Mucosa of gallbladder (tissue), 1 donor: ENCODE measurements at regions not wholly inside any gene's neighbourhood (a gene's known extent, or its start where the extent isn't known, plus 50 kb on each side); places are given as distances from the start of the nearest gene placed in this dataset.

Experiments used
- DNase-seq: peaks from one replicate; pipeline ENCODE4 v3.0.0-alpha.2; 2020; ENCODE audit warnings: low spot score
- donor health status: DM: no; HTN: no; CAD: no.

DNA sequence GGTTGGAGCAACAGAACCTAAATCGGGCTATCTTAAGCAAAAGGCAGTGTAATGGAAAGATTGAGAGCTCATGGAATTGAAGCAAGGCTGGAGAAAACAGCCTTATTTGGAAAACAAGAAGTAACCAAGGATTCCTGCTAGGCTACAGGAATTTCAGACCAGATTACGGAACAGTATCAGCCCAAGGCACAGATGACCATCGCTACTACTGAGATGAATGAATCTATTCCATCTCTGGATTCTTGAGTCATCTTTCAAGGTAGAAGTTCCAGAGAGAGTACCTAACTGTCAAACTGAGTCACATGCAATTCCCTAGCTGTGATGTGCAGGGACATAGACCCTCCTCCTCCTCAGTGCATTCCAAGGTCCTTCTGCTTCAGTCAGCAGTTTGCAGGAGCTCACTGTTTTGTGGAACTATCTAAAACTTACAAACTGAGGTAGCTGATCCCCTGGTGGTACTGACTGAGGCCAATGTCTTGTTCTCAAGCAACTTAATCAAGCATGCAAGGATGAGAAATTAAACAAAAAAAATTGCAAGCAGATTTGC, 62.0 kb upstream of the SMLR1 start:
- DNase-seq = no peak

DNA sequence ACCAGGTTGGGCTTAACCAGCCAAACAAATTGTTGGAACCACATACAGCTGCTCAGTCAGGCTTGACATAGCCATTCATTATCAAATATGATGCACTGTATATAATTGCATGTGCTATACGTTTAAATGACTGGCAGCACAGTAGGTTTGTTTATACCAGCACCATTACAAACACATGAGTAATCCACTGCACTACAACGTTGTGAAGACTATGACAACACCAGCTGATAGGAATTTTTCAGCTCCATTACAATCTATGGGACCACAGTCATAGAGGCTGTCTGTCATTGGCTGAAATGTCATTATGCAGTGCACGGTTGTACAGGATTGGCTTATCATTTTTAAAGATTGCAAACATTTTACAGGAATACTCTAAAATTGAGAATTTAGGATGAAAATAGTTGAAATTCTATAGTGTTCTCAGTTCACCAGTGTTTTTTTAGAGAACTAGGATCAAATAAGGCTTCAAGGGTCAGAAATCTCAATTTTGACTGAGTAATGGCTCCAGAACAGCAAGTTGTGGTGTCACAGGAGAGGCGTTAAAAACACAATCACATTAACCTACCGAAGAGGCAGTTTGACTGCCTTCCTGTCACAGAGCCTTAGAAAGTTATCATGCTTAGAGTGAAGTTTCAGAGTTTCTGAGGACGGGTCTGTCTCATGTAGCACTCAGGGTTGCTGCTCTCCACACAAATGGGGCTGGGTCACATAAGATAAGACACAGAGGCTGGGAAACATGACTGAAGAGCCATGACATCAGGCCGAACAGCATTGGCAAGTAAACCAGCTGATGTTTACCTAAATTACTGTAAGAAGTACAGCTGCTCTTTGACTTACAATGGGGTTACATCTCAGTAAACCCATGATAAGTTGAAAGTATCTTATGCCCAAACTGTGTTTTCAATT, 60.7 kb upstream of the SMLR1 start:
- no peak for DNase-seq

DNA sequence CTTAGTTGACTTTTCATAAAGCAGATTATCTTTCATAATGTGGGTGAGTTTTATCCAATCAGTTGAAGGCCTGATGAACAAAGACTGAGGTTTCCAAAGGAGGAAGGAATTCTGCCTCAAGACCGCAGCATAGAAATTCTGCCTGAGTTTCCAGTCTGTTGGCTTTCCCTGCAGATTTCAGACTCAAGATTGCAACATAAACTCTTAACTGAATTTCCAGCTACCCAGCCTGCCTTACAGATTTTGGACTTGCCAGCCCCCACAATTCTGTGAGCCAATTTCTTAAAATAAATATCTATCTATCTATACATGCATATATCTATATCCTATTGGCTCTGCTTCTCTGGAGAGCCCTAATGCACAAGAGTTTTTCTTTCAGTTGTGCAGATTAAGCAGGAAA, 57.3 kb upstream of the SMLR1 start:
- no peak for DNase-seq

DNA sequence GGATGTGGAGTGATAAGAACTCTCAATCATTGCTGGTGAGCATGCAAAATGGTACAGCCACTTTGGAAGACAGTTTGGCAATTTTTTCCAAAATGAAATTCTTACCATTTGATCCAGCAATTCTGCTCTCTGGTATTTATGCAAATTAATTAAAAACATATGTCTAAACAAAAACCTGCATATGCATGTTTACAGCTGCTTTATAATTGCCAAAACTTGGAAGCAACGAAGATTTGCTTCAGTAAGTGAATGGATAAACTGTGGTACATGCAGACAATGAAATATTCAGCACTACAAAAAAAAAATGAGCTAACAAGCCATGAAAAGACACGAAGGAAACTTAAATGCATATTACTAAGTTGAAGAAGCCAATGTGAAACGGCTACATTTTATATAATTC, 55.5 kb upstream of the SMLR1 start:
- DNase-seq = no peak

DNA sequence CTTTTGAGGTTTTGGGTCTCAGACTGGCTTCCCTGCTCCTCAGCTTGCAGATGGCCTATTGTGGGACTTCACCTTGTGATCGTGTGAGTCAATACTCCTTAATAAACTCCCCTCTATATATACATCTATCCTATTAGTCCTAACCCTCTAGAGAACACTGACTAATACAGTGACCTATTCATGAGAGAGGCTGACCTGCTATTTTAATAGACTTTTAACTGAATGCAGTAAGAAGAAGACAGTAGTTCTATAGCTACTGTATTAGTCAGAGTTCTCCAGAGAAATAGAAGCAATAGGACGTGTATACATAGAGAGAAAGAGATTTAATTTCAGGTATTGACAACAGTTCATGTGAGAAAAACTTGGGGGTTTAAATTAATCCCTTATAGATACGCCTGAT, 53.3 kb upstream of the SMLR1 start:
- no peak for DNase-seq

DNA sequence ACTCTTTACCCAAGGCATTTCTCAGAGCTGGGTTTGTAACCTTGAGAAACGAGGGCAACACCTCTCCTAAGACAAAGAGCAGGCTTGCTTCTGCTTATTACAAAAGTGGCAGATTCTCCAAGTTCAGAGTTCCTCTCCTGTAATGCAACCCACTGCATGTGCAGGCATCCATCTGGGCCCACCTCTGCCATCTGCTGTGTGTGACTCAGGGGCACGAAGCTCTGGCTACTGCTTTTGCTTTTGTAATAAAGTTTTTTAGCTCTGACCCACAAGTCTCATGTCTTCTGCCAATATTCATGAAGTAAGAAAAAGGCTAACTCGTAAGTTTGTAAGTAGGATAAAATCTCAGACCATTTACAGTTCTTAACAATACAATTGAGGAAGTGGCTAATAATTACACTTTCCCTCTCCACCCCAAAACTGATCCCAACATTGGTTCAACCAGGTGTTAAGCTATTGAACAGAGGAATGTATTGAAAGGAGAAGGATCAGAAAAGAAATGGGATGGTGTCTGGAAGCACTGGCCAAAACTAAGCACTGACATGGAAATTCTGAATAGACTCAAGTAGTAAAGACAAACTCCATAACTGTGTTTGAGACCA, 51.7 kb upstream of the SMLR1 start:
- DNase-seq = no peak

DNA sequence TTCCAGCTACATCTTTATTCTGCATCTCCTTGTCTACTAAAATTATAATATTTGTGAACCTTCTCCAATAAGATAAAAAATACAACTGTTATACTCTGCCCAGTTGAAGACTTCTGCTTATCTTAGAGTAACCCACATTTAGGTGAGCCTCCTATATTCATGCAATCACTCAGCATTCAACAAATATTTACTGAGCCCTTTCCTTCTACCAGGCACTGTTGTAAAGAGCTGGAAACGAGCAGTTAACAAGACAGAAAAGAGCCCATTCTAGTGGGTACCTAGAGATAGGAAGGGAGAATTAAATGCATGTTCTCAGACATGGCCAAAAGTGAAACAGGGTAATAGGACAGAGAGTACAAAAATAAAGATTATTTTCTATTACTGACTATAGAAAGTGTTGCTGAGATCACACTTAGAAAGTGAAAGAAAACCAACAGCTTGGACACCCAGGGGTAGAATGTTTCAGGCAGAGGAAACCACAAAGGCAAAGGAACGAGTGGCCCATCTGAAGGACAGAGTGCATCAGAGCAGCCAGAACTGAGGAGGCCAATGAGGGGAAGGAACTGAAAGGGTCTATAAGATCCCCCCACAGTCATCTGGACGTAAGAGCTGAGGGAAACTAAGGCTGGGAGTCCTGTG, 50.8 kb upstream of the SMLR1 start:
- no peak for DNase-seq
